WTC11 (cell line): ENCODE measurements at regions not wholly inside any gene's neighbourhood (a gene's known extent, or its start where the extent isn't known, plus 50 kb on each side); places are given as distances from the start of the nearest gene placed in this dataset.

Experiments used
- ATAC-seq: fragments of 200-7000 bp; cut with Tn5 transposase; 2 replicates; pipeline ENCODE4 v1.10.0; 2021; ENCODE audit warnings: mild to moderate bottlenecking, moderate library complexity
- CTCF ChIA-PET: fragments of 300-600 bp; sonication (Branson Sonifier 250); formaldehyde crosslinking; loops from one replicate; lab custom pipeline; 2021; ENCODE audit warnings: antibody characterized with exemption; lab: Charles Lee
- POLR2A ChIA-PET: fragments of 350-600 bp; sonication (Branson Sonifier 250); formaldehyde crosslinking; loops from one replicate; lab custom pipeline; 2021; ENCODE audit warnings: antibody characterized with exemption; lab: Charles Lee
- DNase-seq: peaks from one replicate; pipeline ENCODE4 v3.0.0; 2021; ENCODE audit warnings: low spot score
- H3K27ac Mint-ChIP-seq: 2 replicates; pipeline ENCODE4 v1.8.0; 2021; ENCODE audit warnings: mixed read lengths
- H3K27me3 Mint-ChIP-seq: 2 replicates; pipeline ENCODE4 v1.8.0; 2021; ENCODE audit warnings: low read depth, mild to moderate bottlenecking, moderate library complexity, mixed read lengths
- H3K36me3 Mint-ChIP-seq: 2 replicates; pipeline ENCODE4 v1.8.0; 2021; ENCODE audit warnings: mixed read lengths
- H3K4me1 Mint-ChIP-seq: 2 replicates; pipeline ENCODE4 v1.8.0; 2022; ENCODE audit warnings: mixed read lengths
- H3K4me3 Mint-ChIP-seq: 2 replicates; pipeline ENCODE4 v1.8.0; 2021; ENCODE audit warnings: mild to moderate bottlenecking, moderate library complexity, mixed read lengths
- H3K9me3 Mint-ChIP-seq: 2 replicates; pipeline ENCODE4 v1.8.0; 2021; ENCODE audit warnings: mixed read lengths
- ATF1 ChIP-seq: sonication (generic); formaldehyde crosslinking; IDR thresholded peaks from 2 replicates; pipeline ENCODE4 v1.8.1; 2023; ENCODE audit warnings: mild to moderate bottlenecking, moderate library complexity, missing genetic modification reagents
- ATF3 ChIP-seq: sonication (generic); formaldehyde crosslinking; conservative IDR thresholded peaks from 2 replicates; pipeline ENCODE4 v1.8.1; 2022; ENCODE audit warnings: mild to moderate bottlenecking, missing genetic modification reagents
- E2F1 ChIP-seq: sonication (generic); formaldehyde crosslinking; IDR thresholded peaks from 2 replicates; pipeline ENCODE4 v1.8.0; 2022; ENCODE audit warnings: mild to moderate bottlenecking, missing genetic modification reagents
- ELF4 ChIP-seq: sonication (generic); formaldehyde crosslinking; IDR thresholded peaks from 2 replicates; pipeline ENCODE4 v1.8.1; 2022; ENCODE audit warnings: low read depth, mild to moderate bottlenecking, moderate library complexity, missing genetic modification reagents
- FOXJ3 ChIP-seq: sonication (generic); formaldehyde crosslinking; IDR thresholded peaks from 2 replicates; pipeline ENCODE4 v1.9.0; 2021; ENCODE audit warnings: missing genetic modification reagents, mild to moderate bottlenecking, borderline replicate concordance
- JUN ChIP-seq: sonication (generic); formaldehyde crosslinking; IDR thresholded peaks from 2 replicates; pipeline ENCODE4 v1.8.0; 2023; ENCODE audit warnings: mild to moderate bottlenecking, missing genetic modification reagents
- KAT7 ChIP-seq: sonication (generic); formaldehyde crosslinking; IDR thresholded peaks from 2 replicates; pipeline ENCODE4 v1.8.1; 2023; ENCODE audit warnings: missing genetic modification reagents, mild to moderate bottlenecking, borderline replicate concordance
- MAX ChIP-seq: sonication (generic); formaldehyde crosslinking; IDR thresholded peaks from 2 replicates; pipeline ENCODE4 v1.8.0; 2022; ENCODE audit warnings: mild to moderate bottlenecking, missing genetic modification reagents
- PRRX2 ChIP-seq: fragments of 250-450 bp; sonication (Bioruptor Pico); IDR thresholded peaks from 2 replicates; pipeline ENCODE4 v1.8.0; 2021; ENCODE audit warnings: mild to moderate bottlenecking
- STAT6 ChIP-seq: sonication (generic); formaldehyde crosslinking; conservative IDR thresholded peaks from 2 replicates; pipeline ENCODE4 v1.8.1; 2023; ENCODE audit warnings: mild to moderate bottlenecking, low read depth, missing genetic modification reagents, moderate library complexity
- TEAD1 ChIP-seq: sonication (generic); formaldehyde crosslinking; IDR thresholded peaks from 2 replicates; pipeline ENCODE4 v1.8.0; 2022; ENCODE audit warnings: mild to moderate bottlenecking, missing genetic modification reagents
- TP53 ChIP-seq: sonication (generic); formaldehyde crosslinking; IDR thresholded peaks from 2 replicates; pipeline ENCODE4 v1.8.1; 2023; ENCODE audit warnings: mild to moderate bottlenecking, missing genetic modification reagents
- ZNF232 ChIP-seq: sonication (generic); formaldehyde crosslinking; IDR thresholded peaks from 2 replicates; pipeline ENCODE4 v1.8.0; 2022; ENCODE audit warnings: mild to moderate bottlenecking, missing genetic modification reagents
- ZNF317 ChIP-seq: sonication (generic); formaldehyde crosslinking; IDR thresholded peaks from 2 replicates; pipeline ENCODE4 v1.8.1; 2023; ENCODE audit warnings: low read depth, mild to moderate bottlenecking, moderate library complexity, missing genetic modification reagents, borderline replicate concordance
- ZSCAN18 ChIP-seq: fragments of 250-450 bp; sonication (Bioruptor Pico); IDR thresholded peaks from 2 replicates; pipeline ENCODE4 v2.1.2; 2022; ENCODE audit warnings: mild to moderate bottlenecking, moderate library complexity
- TF ChIP-seq, protein P1 (sequence below): sonication (generic); formaldehyde crosslinking; IDR thresholded peaks from 2 replicates; pipeline ENCODE4 v1.8.0; 2022; ENCODE audit warnings: mild to moderate bottlenecking, missing genetic modification reagents
- TF ChIP-seq, protein P2 (sequence below): sonication (generic); formaldehyde crosslinking; IDR thresholded peaks from 2 replicates; pipeline ENCODE4 v1.8.1; 2023; ENCODE audit warnings: mild to moderate bottlenecking, missing genetic modification reagents, borderline replicate concordance
- TF ChIP-seq, protein P3 (sequence below): sonication (generic); formaldehyde crosslinking; IDR thresholded peaks from 2 replicates; pipeline ENCODE4 v1.8.1; 2022; ENCODE audit warnings: low read depth, missing genetic modification reagents, borderline replicate concordance
- TF ChIP-seq, protein P4 (sequence below): sonication (generic); formaldehyde crosslinking; IDR thresholded peaks from 2 replicates; pipeline ENCODE4 v1.8.0; 2023; ENCODE audit warnings: missing genetic modification reagents
- TF ChIP-seq, protein P5 (sequence below): sonication (generic); formaldehyde crosslinking; IDR thresholded peaks from 2 replicates; pipeline ENCODE4 v1.8.1; 2022; ENCODE audit warnings: mild to moderate bottlenecking, missing genetic modification reagents, moderate library complexity, borderline replicate concordance

DNA sequence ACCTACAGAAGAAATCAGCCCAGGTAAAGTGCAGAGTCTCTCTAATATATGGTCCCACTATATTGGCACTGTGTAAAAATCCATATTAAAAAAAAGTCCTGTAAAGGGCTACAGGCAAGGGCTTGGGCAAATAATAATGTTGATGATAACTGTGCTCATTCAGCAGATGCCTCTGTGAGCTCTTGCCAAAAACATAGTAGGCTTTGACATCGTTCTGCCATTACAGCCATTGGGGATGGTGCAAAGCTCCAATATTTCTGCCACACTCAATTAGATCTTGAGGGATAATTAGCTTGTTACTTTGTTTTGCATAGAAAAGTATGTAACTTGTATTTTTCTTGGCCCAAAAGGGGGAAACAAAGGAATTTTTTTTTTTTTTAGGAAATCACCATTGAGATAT, 645.5 kb upstream of the FAM241A start:
- H3K4me3 Mint-ChIP-seq: no peak overlapping the region
- ChIA-PET CTCF (no interaction called here), POLR2A (no interaction called here)
- no peaks in the 10 kb centered on the region for H3K4me1 Mint-ChIP-seq
- TF ChIP-seq PRRX2 (CRISPR knock-in tag) (no peak), TP53 (CRISPR knock-in tag) (no peak), ZNF317 (no peak), KAT7 (CRISPR knock-in tag) (no peak), ELF4 (no peak), STAT6 (CRISPR knock-in tag) (no peak), ZSCAN18 (CRISPR knock-in tag) (no peak), E2F1 (CRISPR knock-in tag) (no peak), JUN (CRISPR knock-in tag) (no peak), ATF1 (no peak), ZNF232 (CRISPR knock-in tag) (no peak), TEAD1 (CRISPR knock-in tag) (no peak), ATF3 (CRISPR knock-in tag) (no peak), MAX (CRISPR knock-in tag) (no peak), FOXJ3 (CRISPR knock-in tag) (no peak)
- TF ChIP-seq, protein P1, sequence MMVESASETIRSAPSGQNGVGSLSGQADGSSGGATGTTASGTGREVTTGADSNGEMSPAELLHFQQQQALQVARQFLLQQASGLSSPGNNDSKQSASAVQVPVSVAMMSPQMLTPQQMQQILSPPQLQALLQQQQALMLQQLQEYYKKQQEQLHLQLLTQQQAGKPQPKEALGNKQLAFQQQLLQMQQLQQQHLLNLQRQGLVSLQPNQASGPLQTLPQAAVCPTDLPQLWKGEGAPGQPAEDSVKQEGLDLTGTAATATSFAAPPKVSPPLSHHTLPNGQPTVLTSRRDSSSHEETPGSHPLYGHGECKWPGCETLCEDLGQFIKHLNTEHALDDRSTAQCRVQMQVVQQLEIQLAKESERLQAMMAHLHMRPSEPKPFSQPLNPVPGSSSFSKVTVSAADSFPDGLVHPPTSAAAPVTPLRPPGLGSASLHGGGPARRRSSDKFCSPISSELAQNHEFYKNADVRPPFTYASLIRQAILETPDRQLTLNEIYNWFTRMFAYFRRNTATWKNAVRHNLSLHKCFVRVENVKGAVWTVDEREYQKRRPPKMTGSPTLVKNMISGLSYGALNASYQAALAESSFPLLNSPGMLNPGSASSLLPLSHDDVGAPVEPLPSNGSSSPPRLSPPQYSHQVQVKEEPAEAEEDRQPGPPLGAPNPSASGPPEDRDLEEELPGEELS (CRISPR knock-in tag): no peak
- TF ChIP-seq, protein P2, sequence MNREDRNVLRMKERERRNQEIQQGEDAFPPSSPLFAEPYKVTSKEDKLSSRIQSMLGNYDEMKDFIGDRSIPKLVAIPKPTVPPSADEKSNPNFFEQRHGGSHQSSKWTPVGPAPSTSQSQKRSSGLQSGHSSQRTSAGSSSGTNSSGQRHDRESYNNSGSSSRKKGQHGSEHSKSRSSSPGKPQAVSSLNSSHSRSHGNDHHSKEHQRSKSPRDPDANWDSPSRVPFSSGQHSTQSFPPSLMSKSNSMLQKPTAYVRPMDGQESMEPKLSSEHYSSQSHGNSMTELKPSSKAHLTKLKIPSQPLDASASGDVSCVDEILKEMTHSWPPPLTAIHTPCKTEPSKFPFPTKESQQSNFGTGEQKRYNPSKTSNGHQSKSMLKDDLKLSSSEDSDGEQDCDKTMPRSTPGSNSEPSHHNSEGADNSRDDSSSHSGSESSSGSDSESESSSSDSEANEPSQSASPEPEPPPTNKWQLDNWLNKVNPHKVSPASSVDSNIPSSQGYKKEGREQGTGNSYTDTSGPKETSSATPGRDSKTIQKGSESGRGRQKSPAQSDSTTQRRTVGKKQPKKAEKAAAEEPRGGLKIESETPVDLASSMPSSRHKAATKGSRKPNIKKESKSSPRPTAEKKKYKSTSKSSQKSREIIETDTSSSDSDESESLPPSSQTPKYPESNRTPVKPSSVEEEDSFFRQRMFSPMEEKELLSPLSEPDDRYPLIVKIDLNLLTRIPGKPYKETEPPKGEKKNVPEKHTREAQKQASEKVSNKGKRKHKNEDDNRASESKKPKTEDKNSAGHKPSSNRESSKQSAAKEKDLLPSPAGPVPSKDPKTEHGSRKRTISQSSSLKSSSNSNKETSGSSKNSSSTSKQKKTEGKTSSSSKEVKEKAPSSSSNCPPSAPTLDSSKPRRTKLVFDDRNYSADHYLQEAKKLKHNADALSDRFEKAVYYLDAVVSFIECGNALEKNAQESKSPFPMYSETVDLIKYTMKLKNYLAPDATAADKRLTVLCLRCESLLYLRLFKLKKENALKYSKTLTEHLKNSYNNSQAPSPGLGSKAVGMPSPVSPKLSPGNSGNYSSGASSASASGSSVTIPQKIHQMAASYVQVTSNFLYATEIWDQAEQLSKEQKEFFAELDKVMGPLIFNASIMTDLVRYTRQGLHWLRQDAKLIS (CRISPR knock-in tag): no peak
- TF ChIP-seq, protein P3, sequence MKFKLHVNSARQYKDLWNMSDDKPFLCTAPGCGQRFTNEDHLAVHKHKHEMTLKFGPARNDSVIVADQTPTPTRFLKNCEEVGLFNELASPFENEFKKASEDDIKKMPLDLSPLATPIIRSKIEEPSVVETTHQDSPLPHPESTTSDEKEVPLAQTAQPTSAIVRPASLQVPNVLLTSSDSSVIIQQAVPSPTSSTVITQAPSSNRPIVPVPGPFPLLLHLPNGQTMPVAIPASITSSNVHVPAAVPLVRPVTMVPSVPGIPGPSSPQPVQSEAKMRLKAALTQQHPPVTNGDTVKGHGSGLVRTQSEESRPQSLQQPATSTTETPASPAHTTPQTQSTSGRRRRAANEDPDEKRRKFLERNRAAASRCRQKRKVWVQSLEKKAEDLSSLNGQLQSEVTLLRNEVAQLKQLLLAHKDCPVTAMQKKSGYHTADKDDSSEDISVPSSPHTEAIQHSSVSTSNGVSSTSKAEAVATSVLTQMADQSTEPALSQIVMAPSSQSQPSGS (CRISPR knock-in tag): no peak
- TF ChIP-seq, protein P4, sequence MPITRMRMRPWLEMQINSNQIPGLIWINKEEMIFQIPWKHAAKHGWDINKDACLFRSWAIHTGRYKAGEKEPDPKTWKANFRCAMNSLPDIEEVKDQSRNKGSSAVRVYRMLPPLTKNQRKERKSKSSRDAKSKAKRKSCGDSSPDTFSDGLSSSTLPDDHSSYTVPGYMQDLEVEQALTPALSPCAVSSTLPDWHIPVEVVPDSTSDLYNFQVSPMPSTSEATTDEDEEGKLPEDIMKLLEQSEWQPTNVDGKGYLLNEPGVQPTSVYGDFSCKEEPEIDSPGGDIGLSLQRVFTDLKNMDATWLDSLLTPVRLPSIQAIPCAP (CRISPR knock-in tag): no peak
- TF ChIP-seq, protein P5, sequence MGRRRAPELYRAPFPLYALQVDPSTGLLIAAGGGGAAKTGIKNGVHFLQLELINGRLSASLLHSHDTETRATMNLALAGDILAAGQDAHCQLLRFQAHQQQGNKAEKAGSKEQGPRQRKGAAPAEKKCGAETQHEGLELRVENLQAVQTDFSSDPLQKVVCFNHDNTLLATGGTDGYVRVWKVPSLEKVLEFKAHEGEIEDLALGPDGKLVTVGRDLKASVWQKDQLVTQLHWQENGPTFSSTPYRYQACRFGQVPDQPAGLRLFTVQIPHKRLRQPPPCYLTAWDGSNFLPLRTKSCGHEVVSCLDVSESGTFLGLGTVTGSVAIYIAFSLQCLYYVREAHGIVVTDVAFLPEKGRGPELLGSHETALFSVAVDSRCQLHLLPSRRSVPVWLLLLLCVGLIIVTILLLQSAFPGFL (CRISPR knock-in tag): no peak
- H3K9me3 Mint-ChIP-seq: no peaks in the 10 kb centered on the region
- no peaks in the 10 kb centered on the region for H3K36me3 Mint-ChIP-seq
- DNase-seq (no peak), ATAC-seq (no peak)
- H3K27ac Mint-ChIP-seq: no peak overlapping the region
- no peaks in the 10 kb centered on the region for H3K27me3 Mint-ChIP-seq
